Inflammatory macrophage treated with lipopolysaccharide for 4 hours (primary cell): ENCODE measurements at regions not wholly inside any gene's neighbourhood (a gene's known extent, or its start where the extent isn't known, plus 50 kb on each side); places are given as distances from the start of the nearest gene placed in this dataset.

Source experiments
- DNase-seq: peaks from one replicate; pipeline ENCODE4 v3.0.0-alpha.2; 2020

DNA sequence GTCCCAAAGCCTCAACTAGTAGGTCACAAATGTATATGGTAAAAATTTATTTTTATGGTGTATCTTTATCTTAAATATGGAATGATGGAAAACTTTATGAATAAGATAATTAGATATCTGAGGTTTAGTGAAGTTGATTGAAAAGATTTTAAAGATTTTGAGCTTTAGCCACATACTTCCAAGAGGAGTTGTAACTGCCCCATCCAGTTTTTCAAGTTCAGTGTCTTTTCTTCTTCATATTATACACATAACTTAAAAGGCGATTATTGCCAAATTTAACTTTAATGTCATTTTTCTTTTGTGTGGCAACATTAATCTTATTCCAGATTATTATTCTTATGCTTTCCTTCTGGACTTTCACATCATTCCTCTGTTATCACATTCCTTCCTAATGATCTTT is 266.4 kb downstream of the TINAG start:
- no peak for DNase-seq

DNA sequence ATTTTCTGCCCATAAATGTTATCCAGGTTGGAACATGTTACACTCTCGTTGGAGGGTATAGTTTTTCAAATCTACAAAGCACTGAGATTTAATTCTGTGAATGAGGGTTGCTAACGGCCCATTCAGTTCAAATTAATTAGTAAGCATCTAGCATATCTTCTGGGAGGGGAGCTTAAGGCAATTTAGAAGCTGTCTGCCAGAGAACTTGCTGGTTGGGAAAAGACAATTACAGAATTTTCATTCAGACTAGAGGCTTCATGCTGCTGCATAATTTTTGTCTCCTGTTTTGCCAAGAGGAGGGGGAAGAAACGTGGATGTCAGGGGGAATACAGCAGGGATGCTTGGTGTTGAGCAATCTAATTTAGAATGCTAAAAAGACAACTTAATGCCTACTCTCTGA is 268.3 kb upstream of the FAM83B start:
- DNase-seq = no peak

DNA sequence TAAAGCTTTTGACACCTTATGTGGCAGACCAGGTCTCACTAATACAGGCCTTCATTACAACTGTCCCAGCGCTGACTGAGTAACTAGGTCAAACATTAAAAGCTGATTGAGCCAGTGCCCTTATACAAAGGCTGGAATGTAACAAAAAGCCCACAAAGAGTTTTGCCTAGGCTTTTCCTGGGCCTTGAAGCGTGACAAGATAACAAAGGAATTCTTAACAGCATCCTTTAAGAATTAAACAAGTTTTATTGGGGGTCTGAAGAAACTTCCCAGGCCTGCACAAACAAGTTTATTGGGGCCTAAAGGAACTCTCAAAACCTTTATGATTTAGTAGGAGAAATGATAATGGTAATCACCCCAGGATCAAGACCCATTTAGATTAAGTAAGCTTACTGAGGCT is 267.6 kb upstream of the FAM83B start:
- no peak for DNase-seq

DNA sequence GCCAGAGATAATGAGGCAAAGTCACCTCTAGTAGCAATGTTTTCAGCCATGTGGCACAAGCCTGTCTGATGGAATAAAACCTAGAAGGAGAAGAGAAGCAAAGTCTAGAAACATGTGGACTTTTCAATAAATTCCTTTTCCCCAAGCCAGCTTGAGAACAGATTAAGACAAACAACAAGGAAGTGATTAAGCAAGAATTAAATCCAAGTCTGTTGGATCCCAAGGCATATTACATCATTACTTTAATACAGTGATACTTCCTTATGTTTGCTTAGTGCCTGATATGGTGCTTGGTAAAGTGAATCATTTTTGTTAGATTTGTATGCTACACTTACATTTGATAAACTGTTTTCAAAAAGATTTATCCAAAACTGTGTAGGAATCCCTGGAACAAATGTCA is 260.3 kb upstream of the FAM83B start:
- DNase-seq = no peak

DNA sequence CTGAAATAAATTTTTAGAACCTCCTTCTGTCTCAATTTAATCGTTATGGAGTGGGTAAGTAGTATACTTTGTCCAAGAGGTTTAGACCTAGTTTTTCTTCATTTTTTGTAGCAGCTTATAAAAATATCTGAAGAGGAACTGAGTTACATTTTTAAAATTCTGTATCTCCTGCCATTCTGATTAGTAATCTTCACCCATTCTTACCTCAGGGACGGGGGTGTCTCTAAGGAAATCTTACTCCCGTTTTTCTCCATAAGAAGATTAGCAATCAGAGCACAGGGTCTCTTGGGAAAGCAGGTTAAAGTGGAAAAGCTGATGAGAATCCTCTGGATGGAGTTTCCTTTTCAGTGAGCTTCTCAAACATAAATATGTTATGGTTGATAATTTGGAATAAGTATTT is 259.3 kb upstream of the FAM83B start:
- DNase-seq = no peak

DNA sequence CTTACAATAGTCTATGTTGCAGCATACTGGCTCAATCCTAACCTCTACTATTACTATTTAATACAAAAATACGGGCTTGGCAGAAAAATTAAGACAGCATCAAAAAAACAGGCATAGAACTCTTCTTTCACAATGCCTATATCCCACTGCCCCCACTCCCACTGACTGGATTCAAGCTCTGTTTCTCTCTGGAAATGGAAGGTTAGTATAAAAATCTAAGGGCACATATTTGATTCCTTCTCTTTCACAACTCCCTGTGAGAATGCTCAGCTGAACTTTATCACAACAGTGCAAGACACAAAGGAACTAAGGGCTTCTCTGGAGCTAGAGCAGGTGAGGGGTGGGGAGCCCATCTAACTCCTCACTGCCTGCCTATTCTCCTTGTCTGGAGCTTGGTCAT is 258.4 kb upstream of the FAM83B start:
- no peak for DNase-seq

DNA sequence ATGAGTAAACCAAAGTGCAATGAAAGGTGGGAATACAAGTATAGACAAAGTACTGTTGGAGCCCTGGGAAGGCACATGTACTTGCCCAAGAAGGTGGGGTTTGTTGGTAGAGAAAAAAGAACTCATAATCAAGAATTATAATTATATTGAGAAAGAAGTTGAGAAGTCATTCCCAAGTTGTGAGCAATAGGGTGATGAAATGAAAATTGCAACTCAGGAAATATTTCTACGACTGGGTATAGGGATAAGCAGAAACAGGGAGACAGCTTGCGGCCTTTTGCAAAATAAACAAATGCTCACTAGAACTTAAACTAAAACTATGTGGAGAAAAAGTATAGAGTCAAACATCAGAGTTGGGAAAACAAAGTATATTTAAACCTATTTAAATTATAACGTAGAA is 250.7 kb upstream of the FAM83B start:
- no peak for DNase-seq

DNA sequence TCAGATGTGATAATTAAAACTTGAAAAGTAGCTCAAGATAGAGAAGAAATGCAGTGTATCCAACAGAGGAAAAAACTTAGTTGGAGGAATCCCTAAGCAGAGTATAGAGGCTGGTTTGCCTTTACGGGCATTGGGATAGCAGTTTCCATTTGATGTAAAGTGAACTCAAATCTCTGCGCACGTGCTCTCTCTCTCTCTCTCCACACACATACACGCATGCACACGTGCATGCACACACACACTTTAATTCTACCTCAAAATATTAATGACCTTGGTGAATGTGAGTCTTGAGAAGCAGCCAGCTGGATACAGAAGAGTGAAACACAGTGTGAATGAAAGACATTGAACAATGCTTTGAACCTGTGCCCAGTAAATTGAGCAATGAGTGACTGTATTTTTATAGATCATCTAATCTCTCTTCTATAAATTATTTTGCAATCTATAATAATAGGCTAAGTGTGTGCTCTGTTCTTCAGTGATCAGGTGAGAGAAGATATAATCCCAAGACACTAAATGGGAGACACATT is 247.7 kb upstream of the FAM83B start:
- DNase-seq = no peak

DNA sequence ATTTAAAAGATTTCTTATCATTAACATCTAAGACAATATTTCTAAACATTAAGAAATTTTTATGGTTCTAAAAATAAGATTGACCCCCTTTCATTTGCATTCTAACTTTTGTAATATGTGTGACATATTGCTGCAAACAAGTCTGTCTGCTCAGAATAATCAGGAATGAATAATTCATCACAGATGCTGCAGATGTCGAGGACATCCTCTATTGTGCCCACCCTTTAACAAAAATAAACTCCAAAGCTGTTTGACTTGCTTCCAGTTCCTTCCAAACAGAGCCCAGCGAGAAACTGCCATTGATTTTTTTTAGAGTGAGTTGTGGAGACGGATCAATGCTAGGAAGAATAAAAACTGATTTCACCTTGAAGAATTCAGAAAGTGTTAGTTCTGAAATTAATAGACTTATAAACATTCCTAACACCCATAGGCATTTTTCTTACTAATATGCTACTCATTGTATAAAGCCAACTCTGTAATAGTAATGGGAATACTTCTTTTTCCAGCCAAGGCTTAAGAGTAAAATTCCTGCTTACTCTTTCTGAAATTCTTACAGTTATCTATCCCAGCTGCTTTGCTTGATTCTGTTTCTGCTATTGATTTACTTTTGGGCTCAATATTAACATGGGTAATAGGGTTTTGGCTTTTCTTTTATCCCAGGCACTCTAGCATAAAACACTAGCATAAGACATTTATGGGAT is 244.8 kb upstream of the FAM83B start:
- no peak for DNase-seq

DNA sequence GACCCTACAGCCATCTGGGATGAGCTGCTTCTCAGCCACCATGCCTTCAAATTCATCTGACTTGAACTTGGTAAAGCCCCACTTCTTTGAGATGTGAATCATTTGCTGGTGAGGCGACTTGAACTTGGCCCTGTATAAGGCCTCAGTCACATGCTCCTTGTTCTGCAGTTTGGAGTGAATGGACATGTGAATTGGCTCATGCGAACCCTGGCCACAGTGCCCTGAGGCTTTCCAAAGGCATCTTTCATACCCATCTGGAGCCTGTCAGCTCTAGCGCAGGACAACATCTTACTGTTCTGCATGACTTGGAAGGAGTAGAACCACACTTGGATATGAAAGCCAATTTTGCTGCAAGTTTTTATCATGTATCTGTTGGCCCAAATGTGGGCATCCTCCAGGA is 244.0 kb upstream of the FAM83B start:
- DNase-seq = no peak

DNA sequence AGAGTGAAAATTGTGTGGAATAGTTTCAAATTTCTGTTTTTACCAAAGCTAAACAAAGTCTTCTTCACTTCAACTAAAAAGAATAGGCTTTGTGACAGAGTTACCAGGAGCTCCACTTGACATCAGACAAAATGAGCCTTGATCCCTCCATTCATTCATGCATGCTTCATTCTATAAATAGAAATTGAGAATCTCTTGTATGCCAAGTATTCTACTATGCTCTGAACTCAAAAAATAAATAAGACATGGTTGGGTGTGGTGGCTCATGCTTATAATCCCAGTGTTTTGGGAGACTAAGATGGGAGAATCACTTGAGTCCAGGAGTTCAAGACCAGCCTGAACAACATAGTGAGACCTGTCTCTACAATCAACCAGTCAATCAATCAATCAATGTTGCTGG is 236.6 kb upstream of the FAM83B start:
- DNase-seq = no peak

DNA sequence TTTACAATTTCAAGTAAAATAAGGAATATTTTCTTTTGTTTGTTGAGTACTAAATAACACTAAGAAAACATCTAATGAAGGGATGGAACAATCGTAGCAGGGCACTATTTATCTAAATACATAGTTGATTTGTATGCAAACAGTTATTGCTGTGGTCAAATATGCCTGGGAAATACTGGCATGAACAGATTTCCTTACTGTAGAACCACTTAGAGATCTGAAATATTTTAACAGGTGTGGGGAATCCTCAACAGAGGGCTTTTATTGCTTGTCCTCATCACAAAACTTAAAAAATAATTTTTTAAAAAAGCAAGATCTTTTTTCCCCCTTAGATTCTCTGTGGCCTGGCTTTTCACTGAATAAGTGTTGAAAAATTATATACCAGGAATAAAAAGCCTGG is 233.0 kb upstream of the FAM83B start:
- DNase-seq = no peak

DNA sequence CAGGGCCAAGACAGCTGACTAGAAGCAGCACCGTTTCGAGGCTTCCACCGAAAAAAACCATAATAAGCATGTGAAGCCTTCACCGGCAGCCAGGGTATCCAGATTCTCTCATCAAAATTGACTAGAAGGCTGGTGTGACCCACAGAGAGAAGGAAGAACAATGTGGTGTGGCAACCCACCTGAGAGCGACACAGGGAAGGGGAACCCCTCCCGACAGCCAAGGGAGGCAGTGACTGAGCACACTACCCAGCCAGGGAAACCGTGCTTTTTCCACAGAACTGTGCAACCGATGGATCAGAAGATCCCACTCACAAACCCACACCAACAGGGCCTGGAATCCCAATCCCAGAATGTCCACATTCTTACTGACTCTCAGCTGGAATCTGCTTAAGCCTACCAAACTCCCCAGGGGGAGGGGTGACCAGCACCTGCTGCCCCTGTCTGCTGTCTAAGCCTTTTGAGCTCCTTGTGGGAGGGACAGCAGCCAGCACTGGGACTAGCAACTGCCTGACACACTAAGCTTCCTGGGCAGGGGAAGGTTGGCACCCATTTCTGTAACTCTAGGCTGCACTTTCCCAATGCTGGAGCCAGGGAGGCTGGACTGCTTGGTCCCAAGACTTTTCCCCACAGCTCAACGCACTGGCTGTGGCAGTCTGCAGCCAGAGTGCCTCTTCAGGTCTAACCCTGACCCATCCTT is 231.9 kb upstream of the FAM83B start:
- DNase-seq = no peak

DNA sequence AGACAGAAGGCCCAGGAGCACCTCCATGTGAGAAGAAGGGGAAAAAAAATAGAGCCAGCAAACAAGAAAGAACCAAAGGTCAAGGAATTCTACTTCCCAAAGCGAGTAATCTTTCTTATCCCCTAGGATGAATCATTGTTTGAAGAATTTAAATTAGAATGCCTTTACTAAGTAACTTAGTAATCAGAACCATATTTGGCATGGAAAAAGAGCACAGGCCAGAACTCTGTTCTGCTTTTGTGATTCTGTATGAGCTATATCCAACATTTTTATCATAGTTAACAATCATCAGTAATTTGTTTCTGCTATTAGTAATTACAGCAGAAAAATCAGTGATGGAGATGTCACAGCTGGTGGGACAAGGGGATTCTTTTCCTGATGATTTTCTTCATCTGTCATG is 228.8 kb upstream of the FAM83B start:
- no peak for DNase-seq

DNA sequence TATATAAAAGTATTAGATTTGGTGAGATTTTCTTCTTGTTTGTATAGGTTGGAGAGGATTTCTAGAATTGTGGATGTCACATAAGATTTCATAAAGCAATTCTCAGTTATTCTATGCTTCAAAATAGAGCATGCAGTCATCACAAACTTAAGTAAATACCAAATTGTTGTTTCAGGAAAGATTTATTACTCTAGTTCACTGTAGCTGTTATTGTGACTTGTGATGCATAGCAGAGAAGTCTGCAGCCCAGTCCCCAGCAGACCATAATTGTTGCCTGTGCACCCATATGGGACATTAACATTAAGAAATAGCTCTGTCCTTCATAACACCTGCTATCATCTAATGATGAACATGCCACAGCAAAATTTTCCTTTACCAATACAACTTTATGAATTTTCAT is 228.0 kb upstream of the FAM83B start:
- no peak for DNase-seq

DNA sequence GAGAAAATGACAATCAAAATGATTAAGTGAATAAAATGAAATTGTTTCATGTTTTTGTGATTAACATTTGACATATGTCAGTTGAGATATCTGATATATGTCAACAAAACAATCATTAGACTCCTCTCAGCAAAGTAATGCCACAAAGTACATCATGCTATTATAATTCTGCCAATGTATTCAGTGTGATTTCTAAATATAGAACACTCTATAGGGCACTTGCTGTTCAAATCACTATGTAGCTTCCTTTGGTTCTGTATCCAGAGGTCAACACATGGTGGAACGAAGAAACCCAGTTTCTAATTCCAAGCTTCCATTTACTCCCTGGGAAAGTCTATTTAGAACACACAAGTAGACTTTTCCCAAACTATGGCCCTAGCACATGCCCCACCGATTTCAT is 227.5 kb upstream of the FAM83B start:
- DNase-seq = no peak

DNA sequence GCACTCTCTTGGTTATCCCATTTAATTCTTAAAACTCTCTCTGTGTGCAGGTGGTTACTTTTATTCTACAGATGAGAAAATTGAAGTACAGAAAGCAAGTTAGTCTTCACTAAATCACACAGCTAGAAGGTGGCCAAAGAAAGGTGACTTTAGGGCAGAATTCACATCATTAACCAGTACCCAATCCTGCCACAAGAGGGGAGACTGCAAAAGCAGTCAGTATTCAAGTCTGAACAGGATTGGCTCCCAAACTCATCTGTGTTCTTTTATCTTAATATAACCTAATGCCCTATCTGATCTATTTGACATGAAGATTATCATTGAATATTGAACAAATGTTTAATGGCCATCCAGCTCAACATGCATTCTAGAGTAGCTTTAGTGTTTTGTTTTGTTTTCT is 225.3 kb upstream of the FAM83B start:
- no peak for DNase-seq

DNA sequence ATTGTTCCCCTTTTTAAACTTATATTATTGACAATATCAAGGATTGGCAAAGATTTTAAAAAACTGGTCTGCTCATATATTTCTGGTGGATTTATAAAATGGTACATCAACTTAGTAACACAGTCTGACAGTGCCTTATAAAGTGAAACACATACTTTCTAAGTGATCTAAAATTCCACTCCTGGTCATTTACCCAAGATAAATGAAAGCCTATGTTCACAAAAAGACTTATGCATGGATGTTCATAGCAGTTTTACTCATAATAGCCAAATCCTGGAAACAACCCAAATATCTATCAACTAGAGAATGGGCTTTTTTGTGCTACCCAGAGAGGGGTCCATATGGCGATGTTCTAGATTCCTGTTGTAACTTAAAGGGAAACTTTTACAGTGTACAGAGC is 222.4 kb upstream of the FAM83B start:
- DNase-seq = no peak

DNA sequence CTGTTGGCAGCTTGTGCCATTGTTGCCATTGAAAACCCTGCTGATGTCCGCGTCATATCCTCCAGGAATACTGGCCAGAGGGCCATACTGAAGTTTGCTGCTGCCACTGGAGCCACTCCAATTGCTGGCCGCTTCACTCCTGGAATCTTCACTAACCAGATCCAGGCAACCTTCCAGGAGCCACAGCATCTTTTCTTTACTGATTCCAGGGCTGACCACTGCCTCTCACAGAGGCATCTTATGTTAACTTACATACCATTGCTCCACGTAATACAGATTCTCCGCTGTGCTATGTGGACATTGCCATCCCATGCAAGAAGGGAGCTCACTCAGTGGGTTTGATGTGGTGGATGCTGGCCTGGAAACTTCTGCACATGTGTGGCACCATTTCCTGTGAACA is 221.8 kb upstream of the FAM83B start:
- DNase-seq = no peak

DNA sequence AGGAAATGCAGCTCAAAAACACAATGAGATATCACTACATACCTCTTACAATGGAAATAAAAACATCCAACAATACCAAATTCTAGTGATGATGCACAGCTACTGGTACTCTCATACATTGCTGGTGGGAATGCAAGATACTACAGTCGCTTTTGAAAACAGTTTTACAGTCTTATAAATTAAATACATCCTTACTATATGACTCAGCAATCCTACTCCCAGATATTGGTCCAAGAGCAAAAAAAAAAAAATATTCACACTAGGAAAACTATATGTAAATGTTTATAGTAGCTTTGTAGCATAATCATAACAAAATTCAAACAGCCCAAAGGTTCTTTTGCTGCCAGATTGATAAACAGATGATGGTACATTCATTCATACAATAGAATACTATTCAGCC is 217.4 kb upstream of the FAM83B start:
- no peak for DNase-seq

DNA sequence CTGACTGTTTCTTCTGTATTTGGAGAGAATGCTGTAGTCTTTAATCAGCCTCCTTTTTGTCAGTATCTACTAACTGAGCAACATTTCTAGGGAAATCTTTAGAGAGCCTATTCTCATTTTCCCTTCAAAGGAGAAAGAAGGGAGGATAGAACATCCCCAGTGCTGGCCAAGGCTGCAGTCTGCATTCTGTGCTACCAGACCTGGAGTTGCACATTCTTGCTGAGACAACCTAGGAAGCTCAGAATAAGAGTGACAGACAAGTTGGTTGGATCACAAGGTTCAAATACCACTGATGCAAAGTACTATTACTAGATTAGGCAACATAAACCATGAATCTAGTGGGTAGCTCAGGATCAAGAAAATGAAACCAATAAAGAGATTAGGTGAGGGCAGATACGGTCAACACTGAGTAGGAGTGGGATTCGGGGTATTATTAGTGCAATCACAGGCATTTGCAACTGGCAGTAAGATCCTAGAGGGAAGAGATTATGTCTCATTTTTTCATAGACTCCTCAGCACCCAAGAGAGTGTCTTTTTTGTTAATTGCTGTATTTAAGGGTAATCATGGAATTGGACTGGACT is 213.5 kb upstream of the FAM83B start:
- DNase-seq = no peak

DNA sequence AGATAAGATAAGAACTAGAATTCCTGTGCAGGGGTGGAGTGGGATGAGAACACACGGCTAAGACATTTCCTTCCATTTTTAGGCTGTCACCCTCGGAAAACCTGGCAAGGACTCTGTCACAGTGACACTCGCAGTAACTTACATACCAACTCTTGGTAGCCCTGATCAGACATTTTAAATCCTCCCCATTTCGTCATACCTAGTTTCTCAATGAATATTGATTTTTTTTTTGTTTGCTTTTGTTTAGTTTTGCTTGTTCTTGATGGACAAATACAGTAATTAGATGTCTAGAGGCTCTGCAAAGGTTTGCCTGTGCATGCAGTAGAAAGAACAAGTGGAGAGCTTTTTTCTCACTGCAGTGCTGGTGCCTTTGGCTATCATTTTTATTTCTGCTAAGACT is 213.0 kb upstream of the FAM83B start:
- no peak for DNase-seq

DNA sequence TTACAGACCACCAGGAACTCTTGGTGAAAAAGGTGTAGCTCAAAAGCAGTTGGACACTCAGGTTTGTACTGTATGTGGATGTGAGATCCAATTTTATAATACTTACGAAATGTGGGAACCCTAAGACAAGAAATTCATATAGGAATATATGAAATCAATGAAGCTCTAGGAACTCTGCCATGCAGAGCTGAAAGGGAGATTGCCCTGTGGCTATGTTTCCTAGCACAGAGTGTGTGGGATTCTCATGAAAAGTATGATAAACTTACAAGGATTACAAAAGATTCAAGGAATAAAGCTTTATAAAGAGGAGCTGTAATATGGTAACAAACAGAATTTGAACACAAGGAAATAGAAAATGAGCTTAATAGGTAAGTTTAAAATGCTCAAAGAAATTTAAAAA is 205.7 kb upstream of the FAM83B start:
- no peak for DNase-seq
